ENCODE measurements at regions not wholly inside any gene's neighbourhood (a gene's known extent, or its start where the extent isn't known, plus 50 kb on each side); places are given as distances from the start of the nearest gene placed in this dataset.

GRCh38 chr5:16304846-16305245 lies 125.3 kb upstream of the MARCHF11 start (continued):
- TF ChIP-seq TCF7L2 (IDR thresholded peaks at IDR 0.05; ENCODE audit: borderline replicate concordance, extremely low read depth, insufficient read depth, insufficient read length): no peak
- TF ChIP-seq SIN3A (IDR thresholded peaks at IDR 0.05; ENCODE audit: low read depth): no peak
- TF ChIP-seq EZH2 (IDR thresholded peaks at IDR 0.05): no peak
- TF ChIP-seq ZNF274 (IDR thresholded peaks at IDR 0.05; ENCODE audit: low read depth, low read length): no peak

- ChIA-PET POLR2A (no interaction called here), RAD21 (ENCODE audit: low non-redundant PET in 1 of 2, low total read pairs in 2 of 2, uncharacterized antibody in 2 of 2, unreplicated experiment in 2 of 2) (no interaction called here), CTCF (no interaction called here)
- H4K20me1 ChIP-seq (ENCODE audit: insufficient read depth): no peaks in the 10 kb centered on the region
- H3K27me3 ChIP-seq (ENCODE audit: insufficient read depth, low read length): no peaks in the 10 kb centered on the region
- no peak overlapping the region for H3K27ac ChIP-seq (ENCODE audit: low read depth, low read length)
- no peak overlapping the region for H3K4me2 ChIP-seq (ENCODE audit: low read length)
- H3K79me2 ChIP-seq (ENCODE audit: insufficient read depth, low read length): no peaks in the 10 kb centered on the region
- no peaks in the 10 kb centered on the region for H3K9me3 ChIP-seq (ENCODE audit: control insufficient read depth in 1 of 2, insufficient read depth in 1 of 2, low read depth in 1 of 2, low read length in 2 of 2)
- H3K36me3 ChIP-seq (ENCODE audit: control insufficient read depth in 1 of 2, insufficient read depth in 2 of 2, low read length in 2 of 2): no peaks in the 10 kb centered on the region
- H3K9me2 ChIP-seq (ENCODE audit: insufficient read depth): no peaks in the 10 kb centered on the region
- H3K9ac ChIP-seq (ENCODE audit: low read length): no peak overlapping the region
- no peak for ATAC-seq
- no TSS peak for BruUV-seq (replicated peaks)
- intact Hi-C loops (cut with micrococcal nuclease): no loop called here
- H2AFZ ChIP-seq (ENCODE audit: low read depth, low read length, poor library complexity, severe bottlenecking): no peak overlapping the region
- no peaks in the 10 kb centered on the region for H3K4me1 ChIP-seq (ENCODE audit: control insufficient read depth in 1 of 2, insufficient read depth in 2 of 2, low read length in 2 of 2)
- no peak for DNase-seq (ENCODE audit: low read depth, low spot score)
- TF ChIP-seq CBX3 (IDR thresholded peaks at IDR 0.05; ENCODE audit: low read depth) (no peak), POLR2AphosphoS5 (IDR thresholded peaks at IDR 0.05; ENCODE audit: low read depth, low read length) (no peak), TCF7L2 (IDR thresholded peaks at IDR 0.05; ENCODE audit: borderline replicate concordance, extremely low read depth, insufficient read depth, insufficient read length) (no peak), JUND (IDR thresholded peaks at IDR 0.05) (no peak), SRF (IDR thresholded peaks at IDR 0.05; ENCODE audit: low read depth) (no peak), ELF1 (IDR thresholded peaks at IDR 0.05; ENCODE audit: borderline replicate concordance, low read depth) (no peak)
- H3K4me3 ChIP-seq (replicated peaks in 1 of 2; ENCODE audit: low read depth in 1 of 2, low read length in 2 of 2): no peak overlapping the region
These were observed 117.4 kb upstream of the MARCHF11 start for GRCh38 chr5:16296946-16297345.

GRCh38 chr5:16291894-16292293 lies 112.3 kb upstream of the MARCHF11 start:
- no peaks in the 10 kb centered on the region for H3K9me2 ChIP-seq (ENCODE audit: insufficient read depth)

More at GRCh38 chr5:16291894-16292293, 112.3 kb upstream of the MARCHF11 start:
- ChIA-PET POLR2A (no interaction called here), CTCF (no interaction called here), RAD21 (ENCODE audit: low non-redundant PET in 1 of 2, low total read pairs in 2 of 2, uncharacterized antibody in 2 of 2, unreplicated experiment in 2 of 2) (no interaction called here)
- DNase-seq (ENCODE audit: low read depth, low spot score) (no peak), ATAC-seq (no peak)
- Histone ChIP-seq H3K36me3 (ENCODE audit: control insufficient read depth in 1 of 2, insufficient read depth in 2 of 2, low read length in 2 of 2) (no peaks in the 10 kb centered on the region), H3K4me2 (ENCODE audit: low read length) (no peak overlapping the region), H3K79me2 (ENCODE audit: insufficient read depth, low read length) (no peaks in the 10 kb centered on the region), H3K9me3 (ENCODE audit: control insufficient read depth in 1 of 2, insufficient read depth in 1 of 2, low read depth in 1 of 2, low read length in 2 of 2) (no peaks in the 10 kb centered on the region), H3K27me3 (ENCODE audit: insufficient read depth, low read length) (no peaks in the 10 kb centered on the region), H3K27ac (ENCODE audit: low read depth, low read length) (no peak overlapping the region), H3K4me3 (replicated peaks in 1 of 2; ENCODE audit: low read depth in 1 of 2, low read length in 2 of 2) (no peak overlapping the region), H3K9ac (ENCODE audit: low read length) (no peak overlapping the region), H3K4me1 (ENCODE audit: control insufficient read depth in 1 of 2, insufficient read depth in 2 of 2, low read length in 2 of 2) (no peaks in the 10 kb centered on the region), H4K20me1 (ENCODE audit: insufficient read depth) (no peaks in the 10 kb centered on the region), H2AFZ (ENCODE audit: low read depth, low read length, poor library complexity, severe bottlenecking) (no peak overlapping the region)
- intact Hi-C loops (cut with micrococcal nuclease): no loop called here
- TF ChIP-seq POLR2A (IDR thresholded peaks at IDR 0.05; ENCODE audit: borderline replicate concordance, extremely low read depth, insufficient read depth, insufficient read length) (no peak), FOSL1 (IDR thresholded peaks at IDR 0.05; ENCODE audit: low read depth) (no peak), EZH2phosphoT487 (IDR thresholded peaks at IDR 0.05; ENCODE audit: borderline replicate concordance) (no peak), EZH2 (IDR thresholded peaks at IDR 0.05) (no peak), YY1 (IDR thresholded peaks at IDR 0.05; ENCODE audit: extremely low read depth, insufficient replicate concordance, low read depth, low read length) (no peak), MAX (IDR thresholded peaks at IDR 0.05) (no peak), ZFX (IDR thresholded peaks at IDR 0.05) (no peak), SIN3A (IDR thresholded peaks at IDR 0.05; ENCODE audit: low read depth) (no peak), RAD21 (IDR thresholded peaks at IDR 0.05; ENCODE audit: low read depth) (no peak), ZBTB33 (IDR thresholded peaks at IDR 0.05; ENCODE audit: extremely low read depth, insufficient replicate concordance, low read length) (no peak), ATF3 (IDR thresholded peaks at IDR 0.05) (no peak), SRF (IDR thresholded peaks at IDR 0.05; ENCODE audit: low read depth) (no peak), SP1 (IDR thresholded peaks at IDR 0.05; ENCODE audit: low read depth) (no peak), JUND (IDR thresholded peaks at IDR 0.05) (no peak), EGR1 (IDR thresholded peaks at IDR 0.05; ENCODE audit: low read depth) (no peak), CBX3 (IDR thresholded peaks at IDR 0.05; ENCODE audit: low read depth) (no peak)
- no TSS peak for BruUV-seq (replicated peaks)
